ENCODE measurements at regions not wholly inside any gene's neighbourhood (a gene's known extent, or its start where the extent isn't known, plus 50 kb on each side); places are given as distances from the start of the nearest gene placed in this dataset.

DNA sequence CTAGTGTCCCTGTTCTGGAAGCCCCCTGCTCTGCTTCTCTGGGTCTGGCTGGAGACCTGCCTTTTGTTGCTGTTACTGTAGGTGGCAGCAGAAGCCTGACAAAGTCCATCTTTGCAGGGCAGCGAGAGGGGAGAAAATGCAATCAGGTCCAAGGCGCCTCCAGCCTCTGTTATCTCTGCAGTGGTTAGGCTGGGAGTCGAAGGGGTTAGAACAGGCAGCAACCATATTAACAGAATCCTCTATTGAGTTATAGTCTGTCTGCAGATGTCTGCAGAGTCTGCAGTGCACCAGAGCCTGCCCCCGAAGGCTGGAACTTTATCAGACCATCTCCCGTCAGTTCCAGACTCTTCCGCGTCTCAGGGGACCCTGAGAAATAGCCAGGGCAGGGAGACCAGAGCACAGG is 404.9 kb upstream of the EEF2KMT start:
- TF ChIP-seq, protein P1, sequence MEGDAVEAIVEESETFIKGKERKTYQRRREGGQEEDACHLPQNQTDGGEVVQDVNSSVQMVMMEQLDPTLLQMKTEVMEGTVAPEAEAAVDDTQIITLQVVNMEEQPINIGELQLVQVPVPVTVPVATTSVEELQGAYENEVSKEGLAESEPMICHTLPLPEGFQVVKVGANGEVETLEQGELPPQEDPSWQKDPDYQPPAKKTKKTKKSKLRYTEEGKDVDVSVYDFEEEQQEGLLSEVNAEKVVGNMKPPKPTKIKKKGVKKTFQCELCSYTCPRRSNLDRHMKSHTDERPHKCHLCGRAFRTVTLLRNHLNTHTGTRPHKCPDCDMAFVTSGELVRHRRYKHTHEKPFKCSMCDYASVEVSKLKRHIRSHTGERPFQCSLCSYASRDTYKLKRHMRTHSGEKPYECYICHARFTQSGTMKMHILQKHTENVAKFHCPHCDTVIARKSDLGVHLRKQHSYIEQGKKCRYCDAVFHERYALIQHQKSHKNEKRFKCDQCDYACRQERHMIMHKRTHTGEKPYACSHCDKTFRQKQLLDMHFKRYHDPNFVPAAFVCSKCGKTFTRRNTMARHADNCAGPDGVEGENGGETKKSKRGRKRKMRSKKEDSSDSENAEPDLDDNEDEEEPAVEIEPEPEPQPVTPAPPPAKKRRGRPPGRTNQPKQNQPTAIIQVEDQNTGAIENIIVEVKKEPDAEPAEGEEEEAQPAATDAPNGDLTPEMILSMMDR (IDR thresholded peaks at IDR 0.05) = no peak
- ATAC-seq (ENCODE audit: low FRiP score) (no peak), DNase-seq (ENCODE audit: low spot score) (no peak)

DNA sequence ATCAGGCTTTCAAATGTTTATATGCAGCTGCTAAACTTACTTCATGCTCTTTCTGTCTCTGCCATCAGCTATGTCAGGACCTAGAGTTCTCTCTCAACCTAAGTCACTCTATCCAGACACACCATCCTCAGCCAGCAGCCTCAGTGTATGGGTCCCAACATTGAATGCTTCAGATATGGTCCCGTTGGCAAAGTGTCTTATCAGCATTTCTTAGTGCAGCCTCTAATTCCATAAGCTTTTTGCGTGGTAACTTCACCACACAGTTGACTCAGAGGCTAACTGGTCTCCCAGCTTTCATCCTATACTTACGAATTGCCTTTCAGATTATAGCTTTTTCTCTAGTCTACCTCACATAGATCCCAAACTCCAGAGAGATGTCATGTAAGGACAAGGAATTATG is 402.9 kb upstream of the EEF2KMT start:
- DNase-seq (ENCODE audit: low spot score) = no peak
- TF ChIP-seq, protein P1 (IDR thresholded peaks at IDR 0.05) = no peak
- no peak for ATAC-seq (ENCODE audit: low FRiP score)

DNA sequence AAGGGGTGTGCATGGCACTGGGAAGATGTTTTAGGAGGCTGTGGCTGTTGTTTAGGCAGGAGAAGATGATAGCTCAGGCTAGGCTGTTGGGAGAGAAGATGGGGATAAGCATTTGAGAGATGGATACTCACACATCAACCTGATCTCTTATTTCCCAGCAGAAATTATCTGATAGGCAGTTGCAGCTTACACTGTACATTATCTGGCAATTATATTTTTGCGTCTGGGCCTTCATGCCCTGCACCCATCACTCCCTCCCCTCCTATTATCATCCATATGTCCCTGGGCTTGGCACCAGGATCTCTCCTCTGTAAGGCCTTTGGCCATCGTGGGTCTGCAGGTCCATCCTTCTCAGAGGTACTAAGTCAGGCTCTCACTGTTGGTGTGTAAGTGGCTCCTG is 401.0 kb upstream of the EEF2KMT start:
- TF ChIP-seq, protein P1 (IDR thresholded peaks at IDR 0.05) = no peak
- DNase-seq (ENCODE audit: low spot score) = no peak
- ATAC-seq (ENCODE audit: low FRiP score) = no peak

- DNase-seq (ENCODE audit: low spot score) (no peak), ATAC-seq (ENCODE audit: low FRiP score) (no peak)
- TF ChIP-seq, protein P1 (IDR thresholded peaks at IDR 0.05) = no peak
Measured at GRCh38 chr16:5496013-5496412, 398.4 kb upstream of the EEF2KMT start.

- no peak for DNase-seq (ENCODE audit: low spot score)
- peak; percentile 85 for ATAC-seq (ENCODE audit: low FRiP score)
- TF ChIP-seq, protein P1 (IDR thresholded peaks at IDR 0.05) = peak in 1 of 3 donors; percentile 72
Measured at GRCh38 chr16:5490499-5490898, 392.9 kb upstream of the EEF2KMT start.

DNA sequence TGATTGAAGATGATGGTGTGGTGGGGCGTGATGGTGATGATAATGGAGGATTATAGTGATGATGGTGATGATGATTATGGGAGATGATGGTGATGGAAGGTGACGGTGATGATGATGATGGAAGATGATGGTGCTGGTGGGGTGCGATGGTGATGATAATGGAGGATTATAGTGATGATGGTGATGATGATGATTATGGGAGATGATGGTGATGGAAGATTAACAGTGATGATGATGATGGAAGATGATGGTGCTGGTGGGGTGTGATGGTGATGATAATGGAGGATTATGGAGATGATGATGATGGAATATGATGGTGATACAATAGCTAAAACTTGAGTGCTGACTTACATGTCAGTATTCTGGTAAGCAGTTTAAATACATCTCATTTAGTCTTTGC is 391.0 kb upstream of the EEF2KMT start:
- TF ChIP-seq, protein P1 (IDR thresholded peaks at IDR 0.05) = no peak
- DNase-seq (ENCODE audit: low spot score) (no peak), ATAC-seq (ENCODE audit: low FRiP score) (no peak)

DNA sequence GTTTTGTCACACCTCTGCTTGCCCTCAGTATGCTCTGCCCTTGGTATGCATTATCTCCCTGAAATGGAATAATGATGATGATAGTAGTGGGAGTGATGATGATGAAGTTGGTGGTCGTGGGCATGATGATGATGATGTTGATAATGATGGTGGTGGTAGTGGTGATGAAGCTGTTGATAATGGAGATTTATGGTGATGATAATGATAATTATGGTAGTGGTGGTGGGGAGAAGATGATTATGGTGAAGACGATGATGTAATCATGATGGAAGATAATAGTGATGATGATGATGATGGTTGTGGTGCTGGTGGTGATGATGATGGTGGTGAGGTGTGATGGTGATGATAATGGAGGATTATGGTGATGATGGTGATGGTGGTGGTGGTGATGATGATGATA is 390.1 kb upstream of the EEF2KMT start:
- no peak for ATAC-seq (ENCODE audit: low FRiP score)

More for the DNA sequence above, 390.1 kb upstream of the EEF2KMT start:
- TF ChIP-seq, protein P1 (IDR thresholded peaks at IDR 0.05) = no peak
- no peak for DNase-seq (ENCODE audit: low spot score)
